ENCODE measurements at regions not wholly inside any gene's neighbourhood (a gene's known extent, or its start where the extent isn't known, plus 50 kb on each side); places are given as distances from the start of the nearest gene placed in this dataset.

DNA sequence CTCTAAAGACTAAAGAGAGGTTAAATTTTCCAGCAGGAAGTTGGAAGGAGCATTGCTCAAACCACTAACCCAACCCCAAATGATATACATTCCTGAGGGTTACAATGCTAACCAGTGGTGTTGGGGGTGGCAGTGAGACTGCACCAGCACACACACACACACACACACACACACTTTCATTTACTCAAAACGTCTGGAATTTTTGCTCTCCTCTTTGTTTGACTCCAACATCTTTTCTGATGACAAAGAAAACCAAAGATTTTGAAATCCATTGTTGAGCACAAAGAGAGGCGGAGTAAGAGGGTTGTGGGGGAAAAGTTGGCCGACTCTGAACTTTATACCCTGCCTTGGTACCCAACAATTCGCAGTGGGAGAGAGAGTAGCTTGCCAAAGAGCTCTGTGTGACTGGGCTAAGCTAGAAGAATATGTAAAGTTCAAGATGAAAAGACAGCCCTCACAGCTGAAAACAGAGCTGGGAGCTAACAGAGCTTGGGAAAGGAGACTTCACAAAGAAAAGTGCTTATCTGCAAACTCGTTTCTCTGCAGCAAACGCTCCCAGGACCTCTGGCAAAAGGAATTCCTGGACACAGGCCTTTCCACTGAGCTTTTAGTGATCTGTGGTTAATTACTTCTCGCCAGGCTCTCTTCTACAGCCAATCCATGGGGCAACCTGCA lies 426.0 kb upstream of the CDH11 start:
- TF ChIP-seq, protein P1, sequence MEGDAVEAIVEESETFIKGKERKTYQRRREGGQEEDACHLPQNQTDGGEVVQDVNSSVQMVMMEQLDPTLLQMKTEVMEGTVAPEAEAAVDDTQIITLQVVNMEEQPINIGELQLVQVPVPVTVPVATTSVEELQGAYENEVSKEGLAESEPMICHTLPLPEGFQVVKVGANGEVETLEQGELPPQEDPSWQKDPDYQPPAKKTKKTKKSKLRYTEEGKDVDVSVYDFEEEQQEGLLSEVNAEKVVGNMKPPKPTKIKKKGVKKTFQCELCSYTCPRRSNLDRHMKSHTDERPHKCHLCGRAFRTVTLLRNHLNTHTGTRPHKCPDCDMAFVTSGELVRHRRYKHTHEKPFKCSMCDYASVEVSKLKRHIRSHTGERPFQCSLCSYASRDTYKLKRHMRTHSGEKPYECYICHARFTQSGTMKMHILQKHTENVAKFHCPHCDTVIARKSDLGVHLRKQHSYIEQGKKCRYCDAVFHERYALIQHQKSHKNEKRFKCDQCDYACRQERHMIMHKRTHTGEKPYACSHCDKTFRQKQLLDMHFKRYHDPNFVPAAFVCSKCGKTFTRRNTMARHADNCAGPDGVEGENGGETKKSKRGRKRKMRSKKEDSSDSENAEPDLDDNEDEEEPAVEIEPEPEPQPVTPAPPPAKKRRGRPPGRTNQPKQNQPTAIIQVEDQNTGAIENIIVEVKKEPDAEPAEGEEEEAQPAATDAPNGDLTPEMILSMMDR (IDR thresholded peaks at IDR 0.05) = no peak
- no peak for TF ChIP-seq EZH2 (IDR thresholded peaks at IDR 0.05; ENCODE audit: borderline replicate concordance, insufficient read depth, low read depth, low read length, poor library complexity, severe bottlenecking)
